ENCODE measurements at regions not wholly inside any gene's neighbourhood (a gene's known extent, or its start where the extent isn't known, plus 50 kb on each side); places are given as distances from the start of the nearest gene placed in this dataset.

DNA sequence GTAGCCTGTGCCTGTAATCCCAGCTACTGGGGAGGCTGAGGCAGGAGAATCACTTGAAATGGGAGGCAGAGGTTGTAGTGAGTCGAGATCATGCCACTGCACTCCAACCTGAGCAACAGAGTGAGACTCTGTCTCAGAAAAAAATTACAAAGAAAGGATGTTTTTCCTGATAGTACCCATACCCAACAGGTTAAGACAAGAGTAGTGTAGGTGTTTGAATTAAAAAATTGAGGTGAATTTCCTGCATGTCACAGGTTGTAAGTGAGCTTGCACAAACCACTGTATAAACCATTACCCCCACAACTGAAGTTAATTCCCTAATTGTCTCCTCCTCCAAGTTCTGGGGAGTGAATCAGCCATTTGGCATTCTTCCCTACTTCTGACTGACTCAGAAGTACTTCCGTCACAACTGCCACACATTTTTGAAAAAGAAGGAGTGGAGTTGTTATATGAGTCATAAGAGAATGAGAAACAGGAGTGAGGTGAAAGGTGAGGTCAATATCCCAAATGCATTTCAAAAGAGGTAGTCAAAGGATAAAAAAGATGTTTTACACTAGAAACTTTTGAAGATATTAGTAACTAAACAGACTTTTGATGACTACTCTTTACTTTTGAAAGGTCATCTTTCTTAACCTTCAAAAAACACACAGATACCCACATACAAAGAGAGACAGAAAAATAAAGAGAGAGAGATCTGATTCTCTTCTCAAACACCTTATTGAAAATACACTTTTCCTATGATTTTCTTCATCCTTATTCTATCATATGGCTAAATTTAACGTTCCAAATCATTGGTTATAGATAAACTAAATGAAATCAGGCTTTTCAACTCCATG lies 134.5 kb downstream of the BTC start:
- H3K4me3 ChIP-seq (ENCODE audit: low read length), result no peak overlapping the region
- DNase-seq (ENCODE audit: low read depth), result peak; percentile 99
- TF ChIP-seq, protein P1, sequence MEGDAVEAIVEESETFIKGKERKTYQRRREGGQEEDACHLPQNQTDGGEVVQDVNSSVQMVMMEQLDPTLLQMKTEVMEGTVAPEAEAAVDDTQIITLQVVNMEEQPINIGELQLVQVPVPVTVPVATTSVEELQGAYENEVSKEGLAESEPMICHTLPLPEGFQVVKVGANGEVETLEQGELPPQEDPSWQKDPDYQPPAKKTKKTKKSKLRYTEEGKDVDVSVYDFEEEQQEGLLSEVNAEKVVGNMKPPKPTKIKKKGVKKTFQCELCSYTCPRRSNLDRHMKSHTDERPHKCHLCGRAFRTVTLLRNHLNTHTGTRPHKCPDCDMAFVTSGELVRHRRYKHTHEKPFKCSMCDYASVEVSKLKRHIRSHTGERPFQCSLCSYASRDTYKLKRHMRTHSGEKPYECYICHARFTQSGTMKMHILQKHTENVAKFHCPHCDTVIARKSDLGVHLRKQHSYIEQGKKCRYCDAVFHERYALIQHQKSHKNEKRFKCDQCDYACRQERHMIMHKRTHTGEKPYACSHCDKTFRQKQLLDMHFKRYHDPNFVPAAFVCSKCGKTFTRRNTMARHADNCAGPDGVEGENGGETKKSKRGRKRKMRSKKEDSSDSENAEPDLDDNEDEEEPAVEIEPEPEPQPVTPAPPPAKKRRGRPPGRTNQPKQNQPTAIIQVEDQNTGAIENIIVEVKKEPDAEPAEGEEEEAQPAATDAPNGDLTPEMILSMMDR (IDR thresholded peaks at IDR 0.05; ENCODE audit: insufficient read depth, low read depth, low read length, missing control alignments), result no peak

DNA sequence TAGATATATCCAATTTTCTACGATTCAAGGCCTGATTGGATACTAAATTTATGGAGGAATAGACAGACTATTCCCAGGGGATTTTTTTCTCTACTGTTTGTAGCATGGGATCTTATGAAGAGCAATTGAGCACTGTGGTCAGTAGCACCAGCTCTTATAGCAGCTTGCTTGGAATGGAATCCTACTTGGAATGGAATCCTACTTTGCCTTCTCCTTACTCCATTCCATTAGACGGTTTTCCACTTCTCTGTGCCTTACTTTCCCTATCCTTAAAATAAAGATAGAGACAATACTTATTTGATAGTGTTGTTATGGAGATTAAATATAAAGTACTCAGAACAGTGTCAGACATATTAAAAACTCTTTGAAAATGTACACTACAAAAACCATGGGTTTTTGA lies 133.5 kb downstream of the BTC start:
- H3K4me3 ChIP-seq (ENCODE audit: low read length), result no peak overlapping the region
- no peak for DNase-seq (ENCODE audit: low read depth)
- TF ChIP-seq, protein P1 (IDR thresholded peaks at IDR 0.05; ENCODE audit: insufficient read depth, low read depth, low read length, missing control alignments), result no peak

DNA sequence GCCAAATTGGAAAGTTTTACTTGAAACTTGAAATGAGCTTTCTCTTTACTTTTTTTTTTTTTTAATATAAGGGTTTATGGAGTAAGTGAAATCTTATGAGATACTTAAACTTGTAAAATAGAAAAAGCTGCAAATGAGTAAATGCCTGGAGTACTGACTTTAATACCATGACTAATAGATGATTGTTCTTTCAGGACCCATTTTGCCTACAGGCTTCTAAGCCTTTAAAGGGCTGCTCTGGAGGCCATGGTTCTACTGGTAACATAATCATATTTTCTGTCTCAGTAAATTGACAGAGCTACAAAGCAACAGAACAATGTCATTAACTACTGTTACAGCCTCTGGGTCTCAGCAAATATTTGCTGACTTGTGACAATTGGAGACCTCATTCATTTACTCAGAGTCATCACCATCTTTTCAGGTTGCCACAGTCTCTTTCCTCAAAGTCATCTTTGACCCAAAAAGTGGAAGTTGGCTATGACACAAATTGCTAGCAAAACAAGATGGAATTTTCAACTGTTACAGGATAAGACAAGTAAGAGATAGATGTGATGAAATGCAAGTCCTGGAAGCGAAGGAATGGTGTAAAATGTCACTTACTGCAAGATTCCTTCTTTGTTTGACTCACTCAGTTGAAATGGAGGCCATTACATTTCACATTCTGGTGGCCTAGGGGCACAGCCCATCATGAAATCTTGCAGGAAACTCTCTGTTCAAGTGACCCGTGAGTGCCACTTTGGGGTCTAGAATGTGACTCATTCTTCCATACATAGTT lies 132.7 kb downstream of the BTC start:
- DNase-seq (ENCODE audit: low read depth), result peak; percentile 78
- TF ChIP-seq, protein P1 (IDR thresholded peaks at IDR 0.05; ENCODE audit: insufficient read depth, low read depth, low read length, missing control alignments), result no peak

DNA sequence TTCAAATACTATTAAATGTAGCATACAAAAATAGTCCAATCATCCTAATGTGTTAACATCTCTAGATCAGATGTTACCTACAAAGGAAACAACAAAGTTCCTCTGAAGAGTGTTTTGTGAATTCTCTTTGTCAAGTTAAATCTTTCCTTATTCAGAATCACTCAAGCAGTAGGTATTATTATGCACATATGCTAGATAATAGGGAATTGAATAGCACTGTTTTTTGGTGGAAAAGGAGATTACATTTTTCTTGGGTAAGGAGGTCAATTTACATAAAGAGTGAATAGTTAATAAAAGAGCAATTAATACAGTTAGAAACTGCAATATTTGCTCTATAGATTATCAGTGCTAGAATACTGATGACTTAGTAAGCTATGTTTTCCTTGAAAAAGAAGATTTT lies 130.7 kb downstream of the BTC start:
- no peak for DNase-seq (ENCODE audit: low read depth)
- H3K4me3 ChIP-seq (ENCODE audit: low read length), result no peak overlapping the region
- TF ChIP-seq, protein P1 (IDR thresholded peaks at IDR 0.05; ENCODE audit: insufficient read depth, low read depth, low read length, missing control alignments), result no peak

More for the DNA sequence above, 132.7 kb downstream of the BTC start:
- H3K4me3 ChIP-seq (ENCODE audit: low read length), result no peak overlapping the region

DNA sequence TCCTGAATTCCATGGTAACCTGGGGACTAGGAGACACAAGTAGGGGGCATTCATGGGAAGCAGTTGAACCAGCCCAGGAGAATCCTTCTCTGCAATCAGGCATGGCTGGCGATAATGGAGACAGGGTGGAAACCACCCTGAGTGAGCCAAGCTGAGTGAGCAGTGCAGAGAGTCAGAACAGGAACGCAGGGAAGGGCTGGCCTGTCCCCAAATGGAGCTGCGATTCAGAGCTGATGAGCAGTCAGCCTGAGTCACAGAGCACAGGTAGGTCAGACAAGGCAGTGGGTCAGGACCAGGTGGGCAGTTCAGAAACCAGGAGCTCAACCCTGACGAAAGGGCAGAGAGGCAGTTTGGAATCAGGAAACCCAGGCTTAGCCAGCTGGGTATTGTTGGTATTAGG lies 129.0 kb downstream of the BTC start:
- TF ChIP-seq, protein P1 (IDR thresholded peaks at IDR 0.05; ENCODE audit: insufficient read depth, low read depth, low read length, missing control alignments), result no peak
- peak; percentile 76 for DNase-seq (ENCODE audit: low read depth)
- no peak overlapping the region for H3K4me3 ChIP-seq (ENCODE audit: low read length)

DNA sequence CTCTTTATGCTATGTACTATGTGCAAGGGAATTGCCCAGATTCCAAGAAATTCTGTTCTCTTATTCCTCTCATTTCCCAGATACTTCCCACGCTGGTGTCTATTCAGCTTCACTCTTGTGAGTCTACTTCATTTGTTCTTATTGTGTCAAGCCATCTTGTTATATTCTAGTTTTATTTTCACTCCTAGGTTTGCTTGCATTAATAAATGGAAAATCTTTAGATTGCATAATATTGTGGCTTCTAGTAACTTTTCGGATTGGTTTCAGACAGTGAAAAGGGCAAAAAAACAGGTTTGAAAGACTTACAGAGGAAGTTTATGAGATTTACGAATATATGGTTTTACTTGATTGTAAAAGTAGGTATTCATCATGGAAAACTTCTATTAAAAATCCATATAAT lies 128.4 kb downstream of the BTC start:
- no peak overlapping the region for H3K4me3 ChIP-seq (ENCODE audit: low read length)
- DNase-seq (ENCODE audit: low read depth), result no peak
- TF ChIP-seq, protein P1 (IDR thresholded peaks at IDR 0.05; ENCODE audit: insufficient read depth, low read depth, low read length, missing control alignments), result no peak

Measured in epithelial cell of esophagus (primary cell).